NCI-H69 (cell line): ENCODE measurements at regions not wholly inside any gene's neighbourhood (a gene's known extent, or its start where the extent isn't known, plus 50 kb on each side); places are given as distances from the start of the nearest gene placed in this dataset.
"Not testable (repeated sequence)": the region's sequence is repeated elsewhere in the genome, so short reads cannot be mapped to it uniquely, and the experiment has no call there.

ENCODE experiments used
- DNase-seq: peaks from one replicate; lab custom pipeline; 2025; lab: John Stamatoyannopoulos, UW

- DNase-seq: no peak
These were observed 189.7 kb downstream of the ACTR3B start for GRCh38 chr7:152949253-152949652.

- DNase-seq: no peak
These were observed 190.2 kb downstream of the ACTR3B start for GRCh38 chr7:152949790-152950189.

GRCh38 chr7:152956006-152956405 lies 196.5 kb downstream of the ACTR3B start:
- DNase-seq: peak; percentile 36

- DNase-seq: peak; percentile 12
These were observed 200.1 kb downstream of the ACTR3B start for GRCh38 chr7:152959610-152960009.

GRCh38 chr7:152961796-152962195 lies 202.2 kb downstream of the ACTR3B start:
- not testable (repeated sequence) for DNase-seq

GRCh38 chr7:152966189-152966588 lies 206.6 kb downstream of the ACTR3B start:
- DNase-seq: peak; percentile 14

GRCh38 chr7:152967958-152968357 lies 208.4 kb downstream of the ACTR3B start:
- DNase-seq: peak; percentile 71

- no peak for DNase-seq
These were observed 209.0 kb downstream of the ACTR3B start for GRCh38 chr7:152968514-152968913.

- no peak for DNase-seq
These were observed 209.8 kb downstream of the ACTR3B start for GRCh38 chr7:152969335-152969734.

- DNase-seq: no peak
These were observed 210.3 kb downstream of the ACTR3B start for GRCh38 chr7:152969839-152970238.

- DNase-seq: no peak
These were observed 210.9 kb downstream of the ACTR3B start for GRCh38 chr7:152970481-152970880.

- no peak for DNase-seq
These were observed 215.0 kb downstream of the ACTR3B start for GRCh38 chr7:152974577-152974976.

- DNase-seq: peak; percentile 51
These were observed 215.5 kb downstream of the ACTR3B start for GRCh38 chr7:152975076-152975475.

GRCh38 chr7:152979376-152979775 lies 219.8 kb downstream of the ACTR3B start:
- no peak for DNase-seq

- DNase-seq: no peak
These were observed 224.9 kb downstream of the ACTR3B start for GRCh38 chr7:152984421-152984820.

GRCh38 chr7:152986376-152986775 lies 226.8 kb downstream of the ACTR3B start:
- DNase-seq: no peak

GRCh38 chr7:152987656-152988055 lies 228.1 kb downstream of the ACTR3B start:
- no peak for DNase-seq

GRCh38 chr7:152989889-152990380 lies 230.4 kb downstream of the ACTR3B start:
- DNase-seq: peak; percentile 66

GRCh38 chr7:152998420-152998819 lies 238.9 kb downstream of the ACTR3B start:
- DNase-seq: no peak

- no peak for DNase-seq
These were observed 242.6 kb downstream of the ACTR3B start for GRCh38 chr7:153002115-153002514.

- no peak for DNase-seq
These were observed 243.0 kb downstream of the ACTR3B start for GRCh38 chr7:153002572-153002971.

GRCh38 chr7:153004341-153004740 lies 244.8 kb downstream of the ACTR3B start:
- no peak for DNase-seq

- DNase-seq: no peak
These were observed 246.3 kb downstream of the ACTR3B start for GRCh38 chr7:153005750-153006435.

GRCh38 chr7:153006452-153006851 lies 246.9 kb downstream of the ACTR3B start:
- no peak for DNase-seq
